MG63 (cell line): ENCODE measurements at regions not wholly inside any gene's neighbourhood (a gene's known extent, or its start where the extent isn't known, plus 50 kb on each side); places are given as distances from the start of the nearest gene placed in this dataset.

Experiments
- DNase-seq: peaks from one replicate; pipeline ENCODE4 v3.0.0-alpha.2; 2020
- H3K27me3 ChIP-seq: fragments of 250-450 bp; sonication (Bioruptor Pico); 2 replicates; pipeline ENCODE4 v1.5.1; 2020; ENCODE audit warnings: mild to moderate bottlenecking, moderate library complexity
- H3K36me3 ChIP-seq: fragments of 250-450 bp; sonication (Bioruptor Pico); 2 replicates; pipeline ENCODE4 v1.5.1; 2020; ENCODE audit warnings: mild to moderate bottlenecking, moderate library complexity
- H3K4me3 ChIP-seq: fragments of 250-450 bp; sonication (Bioruptor Pico); 2 replicates; pipeline ENCODE4 v1.5.1; 2020; ENCODE audit warnings: mild to moderate bottlenecking, moderate library complexity
- H3K9me3 ChIP-seq: fragments of 250-450 bp; sonication (Bioruptor Pico); 2 replicates; pipeline ENCODE4 v1.5.1; 2020; ENCODE audit warnings: mild to moderate bottlenecking, moderate library complexity

- Histone ChIP-seq H3K9me3 (peaks cover 2% of the 10 kb centered on the region; the same call in 1 of the 2 replicates), H3K36me3 (no peaks in the 10 kb centered on the region), H3K27me3 (no peaks in the 10 kb centered on the region), H3K4me3 (no peak overlapping the region)
- DNase-seq = no peak
These were observed 533.8 kb upstream of the CLINT1 start for GRCh38 chr5:158392753-158393152.

GRCh38 chr5:158390577-158390976, 531.6 kb upstream of the CLINT1 start:
- H3K27me3 ChIP-seq = no peaks in the 10 kb centered on the region
- H3K36me3 ChIP-seq = no peaks in the 10 kb centered on the region
- peak; percentile 48 for DNase-seq
- H3K4me3 ChIP-seq = no peak overlapping the region
- peaks cover 2% of the 10 kb centered on the region; the same call in 1 of the 2 replicates for H3K9me3 ChIP-seq

GRCh38 chr5:158389786-158390185, 530.8 kb upstream of the CLINT1 start:
- Histone ChIP-seq H3K9me3 (peaks cover 2% of the 10 kb centered on the region; the same call in 1 of the 2 replicates), H3K27me3 (no peaks in the 10 kb centered on the region), H3K4me3 (no peak overlapping the region), H3K36me3 (no peaks in the 10 kb centered on the region)
- DNase-seq = no peak

- Histone ChIP-seq H3K4me3 (no peak overlapping the region), H3K36me3 (no peaks in the 10 kb centered on the region), H3K27me3 (no peaks in the 10 kb centered on the region), H3K9me3 (peaks cover 2% of the 10 kb centered on the region; the same call in 1 of the 2 replicates)
- DNase-seq = no peak
These were observed 529.1 kb upstream of the CLINT1 start for GRCh38 chr5:158388021-158388420.

GRCh38 chr5:158387499-158387898, 528.6 kb upstream of the CLINT1 start:
- no peaks in the 10 kb centered on the region for H3K27me3 ChIP-seq
- H3K36me3 ChIP-seq = no peaks in the 10 kb centered on the region
- DNase-seq = no peak
- peaks cover 2% of the 10 kb centered on the region; the same call in 1 of the 2 replicates for H3K9me3 ChIP-seq
- no peak overlapping the region for H3K4me3 ChIP-seq

GRCh38 chr5:158385982-158386381, 527.0 kb upstream of the CLINT1 start:
- no peak for DNase-seq
- H3K27me3 ChIP-seq = no peaks in the 10 kb centered on the region
- no peak overlapping the region for H3K4me3 ChIP-seq
- H3K9me3 ChIP-seq = no peaks in the 10 kb centered on the region
- H3K36me3 ChIP-seq = no peaks in the 10 kb centered on the region

GRCh38 chr5:158384535-158385481, 525.9 kb upstream of the CLINT1 start:
- H3K27me3 ChIP-seq = no peaks in the 10 kb centered on the region
- H3K36me3 ChIP-seq = no peaks in the 10 kb centered on the region
- no peak overlapping the region for H3K4me3 ChIP-seq
- H3K9me3 ChIP-seq = no peaks in the 10 kb centered on the region
- DNase-seq = peak; percentile 98

- no peak overlapping the region for H3K4me3 ChIP-seq
- no peaks in the 10 kb centered on the region for H3K36me3 ChIP-seq
- no peak for DNase-seq
- H3K9me3 ChIP-seq = no peaks in the 10 kb centered on the region
- H3K27me3 ChIP-seq = no peaks in the 10 kb centered on the region
These were observed 524.5 kb upstream of the CLINT1 start for GRCh38 chr5:158383486-158383885.

GRCh38 chr5:158382473-158382872, 523.5 kb upstream of the CLINT1 start:
- Histone ChIP-seq H3K4me3 (no peak overlapping the region), H3K36me3 (no peaks in the 10 kb centered on the region), H3K9me3 (peaks cover 1% of the 10 kb centered on the region; the same call in 1 of the 2 replicates), H3K27me3 (no peaks in the 10 kb centered on the region)
- peak; percentile 98 for DNase-seq

GRCh38 chr5:158381614-158382160, 522.7 kb upstream of the CLINT1 start:
- no peak for DNase-seq
- no peaks in the 10 kb centered on the region for H3K27me3 ChIP-seq
- no peaks in the 10 kb centered on the region for H3K36me3 ChIP-seq
- peaks cover 3% of the 10 kb centered on the region; the same call in 1 of the 2 replicates for H3K9me3 ChIP-seq
- H3K4me3 ChIP-seq = no peak overlapping the region

- Histone ChIP-seq H3K36me3 (no peaks in the 10 kb centered on the region), H3K9me3 (peaks cover 3% of the 10 kb centered on the region; the same call in 1 of the 2 replicates), H3K27me3 (no peaks in the 10 kb centered on the region), H3K4me3 (no peak overlapping the region)
- peak; percentile 44 for DNase-seq
These were observed 521.7 kb upstream of the CLINT1 start for GRCh38 chr5:158380661-158381060.

GRCh38 chr5:158378931-158379330, 520.0 kb upstream of the CLINT1 start:
- no peak overlapping the region for H3K4me3 ChIP-seq
- H3K36me3 ChIP-seq = no peaks in the 10 kb centered on the region
- H3K9me3 ChIP-seq = peaks cover 3% of the 10 kb centered on the region; the same call in 1 of the 2 replicates
- no peak for DNase-seq
- no peaks in the 10 kb centered on the region for H3K27me3 ChIP-seq

GRCh38 chr5:158376679-158377078, 517.7 kb upstream of the CLINT1 start:
- H3K27me3 ChIP-seq = no peaks in the 10 kb centered on the region
- H3K4me3 ChIP-seq = no peak overlapping the region
- H3K9me3 ChIP-seq = peaks cover 3% of the 10 kb centered on the region; the same call in 1 of the 2 replicates
- DNase-seq = no peak
- no peaks in the 10 kb centered on the region for H3K36me3 ChIP-seq

- no peaks in the 10 kb centered on the region for H3K27me3 ChIP-seq
- no peaks in the 10 kb centered on the region for H3K36me3 ChIP-seq
- no peak for DNase-seq
- no peak overlapping the region for H3K4me3 ChIP-seq
- H3K9me3 ChIP-seq = peaks cover 3% of the 10 kb centered on the region; the same call in 1 of the 2 replicates
These were observed 516.6 kb upstream of the CLINT1 start for GRCh38 chr5:158375531-158375930.

- Histone ChIP-seq H3K4me3 (no peak overlapping the region), H3K27me3 (no peaks in the 10 kb centered on the region), H3K36me3 (no peaks in the 10 kb centered on the region), H3K9me3 (peaks cover 3% of the 10 kb centered on the region; the same call in 1 of the 2 replicates)
- DNase-seq = no peak
These were observed 514.9 kb upstream of the CLINT1 start for GRCh38 chr5:158373608-158374395.

GRCh38 chr5:158369241-158369640, 510.3 kb upstream of the CLINT1 start:
- Histone ChIP-seq H3K4me3 (no peak overlapping the region), H3K36me3 (no peaks in the 10 kb centered on the region), H3K9me3 (no peaks in the 10 kb centered on the region), H3K27me3 (no peaks in the 10 kb centered on the region)
- no peak for DNase-seq

GRCh38 chr5:158368686-158369085, 509.7 kb upstream of the CLINT1 start:
- Histone ChIP-seq H3K36me3 (no peaks in the 10 kb centered on the region), H3K27me3 (no peaks in the 10 kb centered on the region), H3K4me3 (no peak overlapping the region), H3K9me3 (no peaks in the 10 kb centered on the region)
- DNase-seq = no peak
